ENCODE measurements at regions not wholly inside any gene's neighbourhood (a gene's known extent, or its start where the extent isn't known, plus 50 kb on each side); places are given as distances from the start of the nearest gene placed in this dataset.

DNA sequence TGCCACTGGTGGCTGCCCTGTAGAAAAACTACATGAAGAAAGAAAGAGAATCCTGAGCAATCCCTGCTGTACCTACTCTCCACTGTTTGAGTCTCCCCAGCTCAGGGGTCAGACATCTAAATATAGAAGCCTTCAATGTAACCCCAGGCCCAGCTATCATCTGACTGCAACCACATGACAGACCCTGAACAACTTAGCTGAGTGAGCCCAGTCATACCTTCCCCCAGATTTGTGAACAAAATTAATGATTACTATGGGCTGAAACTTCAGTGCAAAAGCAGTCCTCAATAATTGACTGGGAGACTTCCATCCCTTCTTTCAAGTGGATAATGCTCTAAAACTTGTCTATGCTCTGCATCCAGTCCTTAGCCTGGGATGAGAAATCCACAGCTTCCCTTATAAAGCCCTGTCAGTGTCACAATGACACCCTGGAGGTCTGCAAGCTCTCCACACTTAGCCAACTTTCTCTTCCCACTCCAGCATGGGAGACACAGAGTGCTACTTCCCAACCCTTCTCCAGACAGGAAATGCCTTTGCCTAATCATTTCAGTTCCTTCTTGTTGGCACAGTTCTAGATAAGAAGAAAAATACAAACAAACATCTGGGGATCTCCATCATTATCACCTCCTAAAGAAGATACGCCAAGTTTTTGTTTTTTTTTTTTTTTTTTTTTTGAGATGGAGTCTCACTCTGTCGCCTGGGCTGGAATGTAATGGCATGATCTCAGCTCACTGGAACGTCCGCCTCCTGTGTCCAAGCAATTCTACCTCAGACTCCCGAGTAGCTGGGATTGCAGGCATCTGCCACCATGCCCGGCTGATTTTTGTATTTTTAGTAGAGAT, 198.5 kb upstream of the GADL1 start:
- Histone ChIP-seq H3K27ac (no peak overlapping the region), H3K36me3 (no peaks in the 10 kb centered on the region), H3K9me3 (no peaks in the 10 kb centered on the region), H3K4me1 (no peaks in the 10 kb centered on the region), H3K27me3 (no peaks in the 10 kb centered on the region), H3K4me3 (no peak overlapping the region)
- DNase-seq (ENCODE audit: low spot score in 2 of 2) = no peak
- no peak for TF ChIP-seq POLR2A (IDR thresholded peaks at IDR 0.05)
- TF ChIP-seq, protein P1, sequence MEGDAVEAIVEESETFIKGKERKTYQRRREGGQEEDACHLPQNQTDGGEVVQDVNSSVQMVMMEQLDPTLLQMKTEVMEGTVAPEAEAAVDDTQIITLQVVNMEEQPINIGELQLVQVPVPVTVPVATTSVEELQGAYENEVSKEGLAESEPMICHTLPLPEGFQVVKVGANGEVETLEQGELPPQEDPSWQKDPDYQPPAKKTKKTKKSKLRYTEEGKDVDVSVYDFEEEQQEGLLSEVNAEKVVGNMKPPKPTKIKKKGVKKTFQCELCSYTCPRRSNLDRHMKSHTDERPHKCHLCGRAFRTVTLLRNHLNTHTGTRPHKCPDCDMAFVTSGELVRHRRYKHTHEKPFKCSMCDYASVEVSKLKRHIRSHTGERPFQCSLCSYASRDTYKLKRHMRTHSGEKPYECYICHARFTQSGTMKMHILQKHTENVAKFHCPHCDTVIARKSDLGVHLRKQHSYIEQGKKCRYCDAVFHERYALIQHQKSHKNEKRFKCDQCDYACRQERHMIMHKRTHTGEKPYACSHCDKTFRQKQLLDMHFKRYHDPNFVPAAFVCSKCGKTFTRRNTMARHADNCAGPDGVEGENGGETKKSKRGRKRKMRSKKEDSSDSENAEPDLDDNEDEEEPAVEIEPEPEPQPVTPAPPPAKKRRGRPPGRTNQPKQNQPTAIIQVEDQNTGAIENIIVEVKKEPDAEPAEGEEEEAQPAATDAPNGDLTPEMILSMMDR (IDR thresholded peaks at IDR 0.05) = no peak
- WGBS, 2 donors = 49 to 66% methylated on average over 6 of the region's 6 CpGs

DNA sequence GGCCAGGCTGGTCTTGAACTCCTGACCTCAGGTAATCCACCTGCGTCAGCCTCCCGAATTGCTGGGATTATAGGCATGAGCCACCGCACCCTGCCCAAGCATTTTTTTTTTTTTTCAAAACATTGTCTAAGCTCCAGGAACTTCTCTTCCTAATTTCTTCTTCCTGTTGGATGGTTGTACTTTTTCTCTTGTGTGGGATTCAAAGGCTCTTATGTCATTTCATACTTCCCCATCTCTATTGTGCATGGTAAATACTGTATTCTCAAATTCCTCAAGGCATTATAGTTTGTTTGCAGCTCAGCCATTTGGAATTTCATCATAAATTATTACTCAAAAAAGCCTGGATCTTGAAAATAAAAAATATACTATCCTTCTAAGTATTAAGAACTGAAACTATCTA, 199.1 kb upstream of the GADL1 start:
- WGBS, 2 donors = 88 to 89% methylated on average over 3 of the region's 3 CpGs

DNA sequence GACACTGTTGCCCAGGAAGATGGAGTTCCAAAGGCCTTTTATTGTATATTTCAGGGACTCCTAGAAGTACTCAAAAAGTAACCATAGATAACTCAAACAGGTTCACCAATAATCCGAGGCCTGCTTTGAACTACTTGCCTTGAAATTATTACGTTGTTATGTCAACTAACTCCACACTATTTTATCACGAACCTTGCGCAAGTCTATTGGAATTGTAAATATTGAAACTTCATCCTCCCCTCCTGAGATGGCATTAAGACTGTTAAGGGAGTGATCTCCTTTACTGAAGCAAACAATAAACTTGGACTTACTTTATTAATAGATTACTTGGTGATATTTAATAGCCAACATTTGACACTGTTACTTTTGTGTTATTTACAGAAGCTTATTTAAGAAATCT, 199.6 kb upstream of the GADL1 start:
- no peak for TF ChIP-seq POLR2A (IDR thresholded peaks at IDR 0.05)
- TF ChIP-seq, protein P1 (IDR thresholded peaks at IDR 0.05) = no peak
- no peaks in the 10 kb centered on the region for H3K36me3 ChIP-seq
- H3K4me3 ChIP-seq = no peak overlapping the region
- no peak overlapping the region for H3K27ac ChIP-seq
- H3K27me3 ChIP-seq = no peaks in the 10 kb centered on the region
- no peaks in the 10 kb centered on the region for H3K4me1 ChIP-seq
- WGBS, 2 donors = 91 to 97% methylated on average over 4 of the region's 4 CpGs
- H3K9me3 ChIP-seq = no peaks in the 10 kb centered on the region
- DNase-seq (ENCODE audit: low spot score in 2 of 2) = no peak

More for the DNA sequence above, 199.1 kb upstream of the GADL1 start:
- Histone ChIP-seq H3K36me3 (no peaks in the 10 kb centered on the region), H3K27ac (no peak overlapping the region), H3K27me3 (no peaks in the 10 kb centered on the region), H3K4me3 (no peak overlapping the region), H3K9me3 (no peaks in the 10 kb centered on the region), H3K4me1 (no peaks in the 10 kb centered on the region)
- no peak for TF ChIP-seq POLR2A (IDR thresholded peaks at IDR 0.05)
- TF ChIP-seq, protein P1 (IDR thresholded peaks at IDR 0.05) = no peak
- TF ChIP-seq EP300 (IDR thresholded peaks at IDR 0.05) = no peak
- no peak for DNase-seq (ENCODE audit: low spot score in 2 of 2)

DNA sequence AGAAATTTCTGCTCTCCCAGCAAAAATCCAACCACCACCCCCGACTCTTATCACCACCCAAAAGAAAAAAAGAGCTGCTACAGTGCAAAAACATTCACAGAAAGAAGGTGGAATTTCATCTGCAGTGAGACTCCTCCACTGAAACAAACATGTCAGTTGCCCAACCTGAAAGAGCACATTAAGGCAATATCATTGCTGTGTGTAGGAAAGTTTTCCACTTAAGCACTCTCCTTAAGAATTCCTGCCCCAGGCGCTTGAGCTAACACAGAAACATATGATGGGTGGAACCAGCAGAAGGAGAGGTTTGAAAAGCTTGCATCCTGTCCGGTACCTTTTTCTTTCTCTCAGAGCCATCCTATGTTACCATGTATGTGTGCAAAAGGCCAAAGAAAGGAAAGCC, 200.8 kb upstream of the GADL1 start:
- H3K4me3 ChIP-seq = no peak overlapping the region
- WGBS, 2 donors = 88 to 96% methylated on average over 3 of the region's 3 CpGs
- no peak overlapping the region for H3K27ac ChIP-seq
- no peaks in the 10 kb centered on the region for H3K9me3 ChIP-seq
- no peaks in the 10 kb centered on the region for H3K4me1 ChIP-seq
- no peaks in the 10 kb centered on the region for H3K36me3 ChIP-seq
- H3K27me3 ChIP-seq = no peaks in the 10 kb centered on the region
- no peak for TF ChIP-seq EP300 (IDR thresholded peaks at IDR 0.05)
- TF ChIP-seq POLR2A (IDR thresholded peaks at IDR 0.05) = no peak
- TF ChIP-seq, protein P1 (IDR thresholded peaks at IDR 0.05) = no peak
- no peak for DNase-seq (ENCODE audit: low spot score in 2 of 2)

DNA sequence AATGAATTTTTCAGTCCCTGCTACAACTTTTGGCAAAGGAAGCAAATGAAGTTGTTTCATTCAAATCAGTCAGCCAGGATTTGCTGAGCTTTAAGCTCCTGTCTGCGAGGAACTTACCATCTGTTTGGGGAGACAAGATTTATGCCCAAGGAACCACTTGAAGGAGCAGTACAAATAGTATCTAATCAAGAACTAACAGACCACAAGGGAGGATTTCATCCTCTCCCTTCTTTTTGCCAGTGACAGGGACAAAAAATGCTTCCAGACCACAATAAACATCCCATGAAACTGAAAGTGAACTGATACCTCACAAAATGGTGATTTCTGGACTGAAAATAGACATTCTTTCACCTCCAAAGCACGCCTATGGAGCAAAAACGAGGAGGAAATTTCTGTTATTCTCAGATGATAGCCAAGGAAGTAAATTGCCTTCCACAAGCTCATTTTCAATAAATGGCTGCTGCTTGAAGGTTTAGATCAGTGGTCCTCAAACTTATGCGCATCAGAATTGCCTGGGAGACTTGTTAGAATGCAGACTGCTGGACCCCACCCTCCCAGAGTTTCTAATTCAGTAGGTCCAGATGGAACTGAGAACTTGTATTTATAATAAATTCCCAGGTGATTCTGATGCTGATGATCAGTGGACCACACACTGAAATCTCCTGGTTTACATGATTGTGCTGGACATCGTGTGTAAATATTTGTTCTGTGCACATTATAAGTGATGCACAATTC, 202.4 kb upstream of the GADL1 start:
- no peaks in the 10 kb centered on the region for H3K4me1 ChIP-seq
- H3K27me3 ChIP-seq = no peaks in the 10 kb centered on the region
- WGBS, 2 donors = 69 to 72% methylated on average over 5 of the region's 5 CpGs
- DNase-seq (ENCODE audit: low spot score in 2 of 2) = no peak
- no peaks in the 10 kb centered on the region for H3K36me3 ChIP-seq
- no peaks in the 10 kb centered on the region for H3K9me3 ChIP-seq
- H3K27ac ChIP-seq = no peak overlapping the region
- H3K4me3 ChIP-seq = no peak overlapping the region
- TF ChIP-seq POLR2A (IDR thresholded peaks at IDR 0.05) = no peak
